ENCODE measurements at regions not wholly inside any gene's neighbourhood (a gene's known extent, or its start where the extent isn't known, plus 50 kb on each side); places are given as distances from the start of the nearest gene placed in this dataset.

- DNase-seq (ENCODE audit: low read depth), result no peak
- in situ Hi-C loops (cut with HindIII; ENCODE audit: low pct_unique_long_range_greater_than_20kb, low sequenced_read_pairs), result no loop called here
Measured at GRCh38 chr1:112793631-112794565, 78.8 kb upstream of the PPM1J start.

- DNase-seq (ENCODE audit: low read depth), result peak; percentile 78
- in situ Hi-C loops (cut with HindIII; ENCODE audit: low pct_unique_long_range_greater_than_20kb, low sequenced_read_pairs), result no loop called here
Measured at GRCh38 chr1:112791723-112792104, 76.6 kb upstream of the PPM1J start.

- no peak for DNase-seq (ENCODE audit: low read depth)
Measured at GRCh38 chr1:112790920-112791722, 76.0 kb upstream of the PPM1J start.

GRCh38 chr1:112788561-112788960 is 73.4 kb upstream of the PPM1J start:
- DNase-seq (ENCODE audit: low read depth), result no peak
- in situ Hi-C loops (cut with HindIII; ENCODE audit: low pct_unique_long_range_greater_than_20kb, low sequenced_read_pairs), result no loop called here

More at GRCh38 chr1:112790920-112791722, 76.0 kb upstream of the PPM1J start:
- in situ Hi-C loops (cut with HindIII; ENCODE audit: low pct_unique_long_range_greater_than_20kb, low sequenced_read_pairs), result no loop called here

- DNase-seq (ENCODE audit: low read depth), result no peak
- in situ Hi-C loops (cut with HindIII; ENCODE audit: low pct_unique_long_range_greater_than_20kb, low sequenced_read_pairs), result no loop called here
Measured at GRCh38 chr1:112788054-112788453, 72.9 kb upstream of the PPM1J start.

GRCh38 chr1:112783059-112783458 is 67.9 kb upstream of the PPM1J start:
- no peak for DNase-seq (ENCODE audit: low read depth)
- in situ Hi-C loops (cut with HindIII; ENCODE audit: low pct_unique_long_range_greater_than_20kb, low sequenced_read_pairs), result no loop called here

GRCh38 chr1:112779665-112780526 is 64.8 kb upstream of the PPM1J start:
- DNase-seq (ENCODE audit: low read depth), result no peak
- in situ Hi-C loops (cut with HindIII; ENCODE audit: low pct_unique_long_range_greater_than_20kb, low sequenced_read_pairs), result no loop called here

GRCh38 chr1:112778137-112778536 is 63.0 kb upstream of the PPM1J start:
- DNase-seq (ENCODE audit: low read depth), result no peak
- in situ Hi-C loops (cut with HindIII; ENCODE audit: low pct_unique_long_range_greater_than_20kb, low sequenced_read_pairs), result no loop called here

GRCh38 chr1:112776688-112777087 is 61.6 kb upstream of the PPM1J start:
- in situ Hi-C loops (cut with HindIII; ENCODE audit: low pct_unique_long_range_greater_than_20kb, low sequenced_read_pairs), result no loop called here
- DNase-seq (ENCODE audit: low read depth), result no peak

GRCh38 chr1:112772781-112773180 is 57.6 kb upstream of the PPM1J start:
- in situ Hi-C loops (cut with HindIII; ENCODE audit: low pct_unique_long_range_greater_than_20kb, low sequenced_read_pairs), result no loop called here

GRCh38 chr1:112770724-112771123 is 55.6 kb upstream of the PPM1J start:
- no peak for DNase-seq (ENCODE audit: low read depth)
- in situ Hi-C loops (cut with HindIII; ENCODE audit: low pct_unique_long_range_greater_than_20kb, low sequenced_read_pairs), result no loop called here

More at GRCh38 chr1:112772781-112773180, 57.6 kb upstream of the PPM1J start:
- no peak for DNase-seq (ENCODE audit: low read depth)

GRCh38 chr1:112769611-112770010 is 54.5 kb upstream of the PPM1J start:
- in situ Hi-C loops (cut with HindIII; ENCODE audit: low pct_unique_long_range_greater_than_20kb, low sequenced_read_pairs), result no loop called here
- no peak for DNase-seq (ENCODE audit: low read depth)

- DNase-seq (ENCODE audit: low read depth), result no peak
- in situ Hi-C loops (cut with HindIII; ENCODE audit: low pct_unique_long_range_greater_than_20kb, low sequenced_read_pairs), result no loop called here
Measured at GRCh38 chr1:112767646-112768045, 52.5 kb upstream of the PPM1J start.

All from Caki2 (cell line).